ENCODE measurements at regions not wholly inside any gene's neighbourhood (a gene's known extent, or its start where the extent isn't known, plus 50 kb on each side); places are given as distances from the start of the nearest gene placed in this dataset.

DNA sequence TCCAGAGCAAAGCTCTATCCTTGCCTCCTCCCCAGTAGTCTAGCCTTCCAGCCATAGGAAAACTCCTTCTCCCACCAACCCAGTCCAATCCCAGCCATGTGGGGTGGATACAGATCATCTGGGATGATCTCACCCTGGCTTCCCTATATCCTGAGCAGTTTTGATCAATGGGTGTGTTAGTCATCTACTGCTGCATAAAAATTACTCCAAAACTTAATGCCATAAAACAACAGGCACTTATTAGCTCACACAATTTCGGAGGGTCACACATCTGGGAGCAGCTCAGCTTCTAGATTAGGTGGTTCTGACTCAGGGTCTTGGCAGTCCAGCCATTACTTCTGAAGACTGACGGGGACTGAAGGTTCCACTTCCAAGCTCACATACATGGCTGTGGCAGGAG is 190.4 kb downstream of the SPP2 start:
- FAIRE-seq (no peak), ATAC-seq (no peak), DNase-seq (ENCODE audit: low spot score) (no peak)
- CTCF ChIA-PET (ENCODE audit: low intra/inter-chr PET ratio, low total read pairs), result no interaction called here
- Histone ChIP-seq H3K79me2 (ENCODE audit: insufficient read depth, low read length) (no peaks in the 10 kb centered on the region), H3K27me3 (ENCODE audit: control insufficient read depth in 1 of 2, insufficient read depth in 2 of 2, low read length in 2 of 2) (no peaks in the 10 kb centered on the region), H3K4me2 (ENCODE audit: low read depth, low read length) (no peak overlapping the region), H3K4me1 (ENCODE audit: insufficient read depth, low read length) (no peaks in the 10 kb centered on the region), H3K9ac (ENCODE audit: insufficient read depth, low read depth, low read length) (no peak overlapping the region), H3K9me3 (ENCODE audit: low read length) (0 out of 2 replicates have a peak, but pooled peaks cover 5% of the 10 kb centered on the region), H3K27ac (ENCODE audit: extremely low read length, insufficient read depth, low read length) (no peak overlapping the region), H4K20me1 (ENCODE audit: insufficient read depth, low read length) (no peaks in the 10 kb centered on the region), H3K36me3 (replicated peaks in 1 of 2; ENCODE audit: control insufficient read depth in 1 of 2, insufficient read depth in 2 of 2, low read length in 2 of 2) (no peaks in the 10 kb centered on the region), H2AFZ (ENCODE audit: low read length) (no peak overlapping the region), H3K4me3 (replicated peaks in 1 of 3; ENCODE audit: insufficient read depth in 1 of 3, low read depth in 2 of 3, low read length in 3 of 3) (no peak overlapping the region)
- TF ChIP-seq, protein P1, sequence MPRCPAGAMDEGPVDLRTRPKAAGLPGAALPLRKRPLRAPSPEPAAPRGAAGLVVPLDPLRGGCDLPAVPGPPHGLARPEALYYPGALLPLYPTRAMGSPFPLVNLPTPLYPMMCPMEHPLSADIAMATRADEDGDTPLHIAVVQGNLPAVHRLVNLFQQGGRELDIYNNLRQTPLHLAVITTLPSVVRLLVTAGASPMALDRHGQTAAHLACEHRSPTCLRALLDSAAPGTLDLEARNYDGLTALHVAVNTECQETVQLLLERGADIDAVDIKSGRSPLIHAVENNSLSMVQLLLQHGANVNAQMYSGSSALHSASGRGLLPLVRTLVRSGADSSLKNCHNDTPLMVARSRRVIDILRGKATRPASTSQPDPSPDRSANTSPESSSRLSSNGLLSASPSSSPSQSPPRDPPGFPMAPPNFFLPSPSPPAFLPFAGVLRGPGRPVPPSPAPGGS (CRISPR knock-in tag; IDR thresholded peaks at IDR 0.05), result no peak
- TF ChIP-seq DNMT3B (CRISPR knock-in tag; conservative IDR thresholded peaks at IDR 0.05) (no peak), KDM1A (CRISPR knock-in tag; IDR thresholded peaks at IDR 0.05) (no peak)
- TF ChIP-seq, protein P2, sequence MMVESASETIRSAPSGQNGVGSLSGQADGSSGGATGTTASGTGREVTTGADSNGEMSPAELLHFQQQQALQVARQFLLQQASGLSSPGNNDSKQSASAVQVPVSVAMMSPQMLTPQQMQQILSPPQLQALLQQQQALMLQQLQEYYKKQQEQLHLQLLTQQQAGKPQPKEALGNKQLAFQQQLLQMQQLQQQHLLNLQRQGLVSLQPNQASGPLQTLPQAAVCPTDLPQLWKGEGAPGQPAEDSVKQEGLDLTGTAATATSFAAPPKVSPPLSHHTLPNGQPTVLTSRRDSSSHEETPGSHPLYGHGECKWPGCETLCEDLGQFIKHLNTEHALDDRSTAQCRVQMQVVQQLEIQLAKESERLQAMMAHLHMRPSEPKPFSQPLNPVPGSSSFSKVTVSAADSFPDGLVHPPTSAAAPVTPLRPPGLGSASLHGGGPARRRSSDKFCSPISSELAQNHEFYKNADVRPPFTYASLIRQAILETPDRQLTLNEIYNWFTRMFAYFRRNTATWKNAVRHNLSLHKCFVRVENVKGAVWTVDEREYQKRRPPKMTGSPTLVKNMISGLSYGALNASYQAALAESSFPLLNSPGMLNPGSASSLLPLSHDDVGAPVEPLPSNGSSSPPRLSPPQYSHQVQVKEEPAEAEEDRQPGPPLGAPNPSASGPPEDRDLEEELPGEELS (CRISPR knock-in tag; IDR thresholded peaks at IDR 0.05), result no peak
- in situ Hi-C loops (cut with HindIII; ENCODE audit: extremely low pct_ligation_motif_present, low pct_unique_long_range_greater_than_20kb), result no loop called here
- intact Hi-C loops (cut with micrococcal nuclease; ENCODE audit: unreplicated experiment), result no loop called here
- BruUV-seq (replicated peaks), result no TSS peak
- POLR2A ChIA-PET, result no interaction called here
- WGBS (ENCODE audit: low lambda C conversion rate), result 50% methylated on average over 2 of the region's 2 CpGs

DNA sequence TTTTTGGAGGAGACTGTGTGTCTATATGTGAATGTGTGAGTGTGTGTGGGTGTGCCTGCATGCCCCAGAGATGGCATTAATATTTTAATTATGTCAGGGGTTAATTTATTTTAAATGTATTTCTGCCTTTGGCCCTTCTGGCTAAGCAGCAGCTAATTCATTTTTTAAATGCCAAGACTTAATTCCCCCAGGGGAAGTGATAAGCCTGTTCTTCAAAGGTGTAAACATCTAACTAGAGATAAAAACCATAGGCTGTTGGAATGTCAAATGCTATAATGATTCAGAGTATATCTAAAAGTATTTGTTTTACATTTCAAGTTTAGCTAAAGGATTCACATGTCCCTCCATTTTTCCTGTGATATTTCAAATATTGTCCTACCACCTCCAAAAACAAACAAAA is 184.7 kb downstream of the SPP2 start:
- Histone ChIP-seq H3K36me3 (replicated peaks in 1 of 2; ENCODE audit: control insufficient read depth in 1 of 2, insufficient read depth in 2 of 2, low read length in 2 of 2) (no peaks in the 10 kb centered on the region), H3K79me2 (ENCODE audit: insufficient read depth, low read length) (no peaks in the 10 kb centered on the region), H4K20me1 (ENCODE audit: insufficient read depth, low read length) (no peaks in the 10 kb centered on the region), H3K9me3 (ENCODE audit: low read length) (0 out of 2 replicates have a peak, but pooled peaks cover 5% of the 10 kb centered on the region), H2AFZ (ENCODE audit: low read length) (no peak overlapping the region), H3K27me3 (ENCODE audit: control insufficient read depth in 1 of 2, insufficient read depth in 2 of 2, low read length in 2 of 2) (peaks cover 0 to 2% of the 10 kb centered on the region in 2 experiments; a peak in 1 of 5 replicates), H3K27ac (ENCODE audit: extremely low read length, insufficient read depth, low read length) (no peak overlapping the region), H3K4me3 (replicated peaks in 1 of 3; ENCODE audit: insufficient read depth in 1 of 3, low read depth in 2 of 3, low read length in 3 of 3) (no peak overlapping the region), H3K4me1 (ENCODE audit: insufficient read depth, low read length) (no peaks in the 10 kb centered on the region), H3K4me2 (ENCODE audit: low read depth, low read length) (no peak overlapping the region), H3K9ac (ENCODE audit: insufficient read depth, low read depth, low read length) (no peak overlapping the region)
- POLR2A ChIA-PET, result no interaction called here
- no peak for DNase-seq (ENCODE audit: low spot score)
- no peak for FAIRE-seq
- ATAC-seq, result no peak
- no TSS peak for BruUV-seq (replicated peaks)
- in situ Hi-C loops (cut with HindIII; ENCODE audit: extremely low pct_ligation_motif_present, low pct_unique_long_range_greater_than_20kb), result no loop called here
- intact Hi-C loops (cut with micrococcal nuclease; ENCODE audit: unreplicated experiment), result no loop called here
- CTCF ChIA-PET (ENCODE audit: low intra/inter-chr PET ratio, low total read pairs), result no interaction called here
- TF ChIP-seq, protein P3, sequence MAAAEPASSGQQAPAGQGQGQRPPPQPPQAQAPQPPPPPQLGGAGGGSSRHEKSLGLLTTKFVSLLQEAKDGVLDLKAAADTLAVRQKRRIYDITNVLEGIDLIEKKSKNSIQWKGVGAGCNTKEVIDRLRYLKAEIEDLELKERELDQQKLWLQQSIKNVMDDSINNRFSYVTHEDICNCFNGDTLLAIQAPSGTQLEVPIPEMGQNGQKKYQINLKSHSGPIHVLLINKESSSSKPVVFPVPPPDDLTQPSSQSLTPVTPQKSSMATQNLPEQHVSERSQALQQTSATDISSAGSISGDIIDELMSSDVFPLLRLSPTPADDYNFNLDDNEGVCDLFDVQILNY (CRISPR knock-in tag; conservative IDR thresholded peaks at IDR 0.05), result no peak
- TF ChIP-seq, protein P4, sequence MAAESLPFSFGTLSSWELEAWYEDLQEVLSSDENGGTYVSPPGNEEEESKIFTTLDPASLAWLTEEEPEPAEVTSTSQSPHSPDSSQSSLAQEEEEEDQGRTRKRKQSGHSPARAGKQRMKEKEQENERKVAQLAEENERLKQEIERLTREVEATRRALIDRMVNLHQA (CRISPR knock-in tag; IDR thresholded peaks at IDR 0.05), result no peak
- TF ChIP-seq, protein P5, sequence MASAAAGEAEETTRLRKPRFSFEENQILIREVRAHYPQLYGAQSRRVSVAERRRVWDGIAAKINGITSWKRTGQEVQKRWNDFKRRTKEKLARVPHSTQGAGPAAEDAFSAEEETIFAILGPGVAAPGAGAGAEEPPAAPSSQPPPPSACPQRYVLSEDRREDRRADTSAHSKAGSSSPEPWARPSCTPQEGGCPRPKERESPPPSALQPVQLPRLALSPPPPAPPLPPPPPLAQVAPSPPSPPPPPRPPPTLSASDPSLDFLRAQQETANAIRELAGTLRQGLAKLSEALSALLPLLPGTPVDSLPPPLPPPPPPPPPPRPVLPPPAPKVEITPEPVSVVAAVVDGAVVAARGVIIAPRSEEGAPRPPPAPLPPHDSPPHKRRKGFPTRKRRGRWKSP (CRISPR knock-in tag; IDR thresholded peaks at IDR 0.05), result no peak
- no peak for TF ChIP-seq ZNF530 (CRISPR knock-in tag; IDR thresholded peaks at IDR 0.05; ENCODE audit: low read depth)
- TF ChIP-seq, protein P6, sequence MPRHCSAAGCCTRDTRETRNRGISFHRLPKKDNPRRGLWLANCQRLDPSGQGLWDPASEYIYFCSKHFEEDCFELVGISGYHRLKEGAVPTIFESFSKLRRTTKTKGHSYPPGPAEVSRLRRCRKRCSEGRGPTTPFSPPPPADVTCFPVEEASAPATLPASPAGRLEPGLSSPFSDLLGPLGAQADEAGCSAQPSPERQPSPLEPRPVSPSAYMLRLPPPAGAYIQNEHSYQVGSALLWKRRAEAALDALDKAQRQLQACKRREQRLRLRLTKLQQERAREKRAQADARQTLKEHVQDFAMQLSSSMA (CRISPR knock-in tag; IDR thresholded peaks at IDR 0.05), result no peak
- no peak for TF ChIP-seq TEAD3 (CRISPR knock-in tag; optimal IDR thresholded peaks at IDR 0.05; ENCODE audit: borderline replicate concordance)
- TF ChIP-seq, protein P7, sequence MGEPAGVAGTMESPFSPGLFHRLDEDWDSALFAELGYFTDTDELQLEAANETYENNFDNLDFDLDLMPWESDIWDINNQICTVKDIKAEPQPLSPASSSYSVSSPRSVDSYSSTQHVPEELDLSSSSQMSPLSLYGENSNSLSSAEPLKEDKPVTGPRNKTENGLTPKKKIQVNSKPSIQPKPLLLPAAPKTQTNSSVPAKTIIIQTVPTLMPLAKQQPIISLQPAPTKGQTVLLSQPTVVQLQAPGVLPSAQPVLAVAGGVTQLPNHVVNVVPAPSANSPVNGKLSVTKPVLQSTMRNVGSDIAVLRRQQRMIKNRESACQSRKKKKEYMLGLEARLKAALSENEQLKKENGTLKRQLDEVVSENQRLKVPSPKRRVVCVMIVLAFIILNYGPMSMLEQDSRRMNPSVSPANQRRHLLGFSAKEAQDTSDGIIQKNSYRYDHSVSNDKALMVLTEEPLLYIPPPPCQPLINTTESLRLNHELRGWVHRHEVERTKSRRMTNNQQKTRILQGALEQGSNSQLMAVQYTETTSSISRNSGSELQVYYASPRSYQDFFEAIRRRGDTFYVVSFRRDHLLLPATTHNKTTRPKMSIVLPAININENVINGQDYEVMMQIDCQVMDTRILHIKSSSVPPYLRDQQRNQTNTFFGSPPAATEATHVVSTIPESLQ (CRISPR knock-in tag; conservative IDR thresholded peaks at IDR 0.05), result no peak

Data from HepG2 (cell line).